Suprapubic skin (tissue), 4 donors: ENCODE measurements at regions not wholly inside any gene's neighbourhood (a gene's known extent, or its start where the extent isn't known, plus 50 kb on each side); places are given as distances from the start of the nearest gene placed in this dataset.

Experiments used
- DNase-seq, 2 donors: peaks; one replicate each; pipeline ENCODE4 v3.0.0-alpha.2; 2019; ENCODE audit warnings: low spot score in 2 of 2
- H3K27ac ChIP-seq: fragments of 200-600 bp; sonication (generic); one replicate; pipeline ENCODE4 v1.5.1; 2019
- H3K27me3 ChIP-seq: fragments of 200-600 bp; sonication (generic); one replicate; pipeline ENCODE4 v1.5.1; 2019
- H3K36me3 ChIP-seq: fragments of 200-600 bp; sonication (generic); one replicate; pipeline ENCODE4 v1.5.1; 2019
- H3K4me1 ChIP-seq: fragments of 200-600 bp; sonication (generic); one replicate; pipeline ENCODE4 v1.5.1; 2019
- H3K4me3 ChIP-seq: fragments of 200-600 bp; sonication (generic); one replicate; pipeline ENCODE4 v1.5.1; 2019; ENCODE audit warnings: mild to moderate bottlenecking
- H3K9me3 ChIP-seq: fragments of 200-600 bp; sonication (generic); one replicate; pipeline ENCODE4 v1.5.1; 2019
- EP300 ChIP-seq: sonication (generic); formaldehyde crosslinking; IDR thresholded peaks from one replicate; pipeline ENCODE4 v1.6.1; 2017; ENCODE audit warnings: antibody characterized with exemption
- POLR2A ChIP-seq, 2 donors: fragments of 450-650 bp; IDR thresholded peaks; one replicate each; pipeline ENCODE4 v1.6.1; 2017; ENCODE audit warnings: antibody characterized with exemption in 2 of 2, mild to moderate bottlenecking in 2 of 2, moderate library complexity in 2 of 2
- POLR2AphosphoS5 ChIP-seq, 3 donors: sonication (generic); formaldehyde crosslinking; IDR thresholded peaks; one replicate each; pipeline ENCODE4 v1.6.1; 2017; ENCODE audit warnings: antibody characterized with exemption in 3 of 3
- WGBS: methylation state at CpG from one replicate; pipeline ENCODE4 v1.1.5; 2018; 5-methylcytosine and 5-hydroxymethylcytosine counted together
- TF ChIP-seq, protein P1 (sequence below), 2 donors: fragments of 200-600 bp in 1 of 2; fragments of 450-650 bp in 1 of 2; sonication (generic) in 1 of 2; IDR thresholded peaks; one replicate each; pipeline ENCODE4 v1.5.1; 2016 to 2019; ENCODE audit warnings: antibody characterized with exemption in 2 of 2, mild to moderate bottlenecking in 1 of 2, moderate library complexity in 1 of 2

- DNase-seq = no peak
- H3K4me3 ChIP-seq = no peak overlapping the region
- no peak overlapping the region for H3K27ac ChIP-seq
- no peaks in the 10 kb centered on the region for H3K4me1 ChIP-seq
- 91% methylated on average over 3 of the region's 3 CpGs for WGBS
- H3K27me3 ChIP-seq = no peaks in the 10 kb centered on the region
- TF ChIP-seq EP300 (no peak), POLR2A (IDR thresholded peaks at IDR 0.05) (no peak)
- TF ChIP-seq, protein P1, sequence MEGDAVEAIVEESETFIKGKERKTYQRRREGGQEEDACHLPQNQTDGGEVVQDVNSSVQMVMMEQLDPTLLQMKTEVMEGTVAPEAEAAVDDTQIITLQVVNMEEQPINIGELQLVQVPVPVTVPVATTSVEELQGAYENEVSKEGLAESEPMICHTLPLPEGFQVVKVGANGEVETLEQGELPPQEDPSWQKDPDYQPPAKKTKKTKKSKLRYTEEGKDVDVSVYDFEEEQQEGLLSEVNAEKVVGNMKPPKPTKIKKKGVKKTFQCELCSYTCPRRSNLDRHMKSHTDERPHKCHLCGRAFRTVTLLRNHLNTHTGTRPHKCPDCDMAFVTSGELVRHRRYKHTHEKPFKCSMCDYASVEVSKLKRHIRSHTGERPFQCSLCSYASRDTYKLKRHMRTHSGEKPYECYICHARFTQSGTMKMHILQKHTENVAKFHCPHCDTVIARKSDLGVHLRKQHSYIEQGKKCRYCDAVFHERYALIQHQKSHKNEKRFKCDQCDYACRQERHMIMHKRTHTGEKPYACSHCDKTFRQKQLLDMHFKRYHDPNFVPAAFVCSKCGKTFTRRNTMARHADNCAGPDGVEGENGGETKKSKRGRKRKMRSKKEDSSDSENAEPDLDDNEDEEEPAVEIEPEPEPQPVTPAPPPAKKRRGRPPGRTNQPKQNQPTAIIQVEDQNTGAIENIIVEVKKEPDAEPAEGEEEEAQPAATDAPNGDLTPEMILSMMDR (IDR thresholded peaks at IDR 0.05) = no peak
- no peaks in the 10 kb centered on the region for H3K36me3 ChIP-seq
- no peaks in the 10 kb centered on the region for H3K9me3 ChIP-seq
These were observed 1129.5 kb upstream of the MAP3K7 start for GRCh38 chr6:91716361-91716760.

DNA sequence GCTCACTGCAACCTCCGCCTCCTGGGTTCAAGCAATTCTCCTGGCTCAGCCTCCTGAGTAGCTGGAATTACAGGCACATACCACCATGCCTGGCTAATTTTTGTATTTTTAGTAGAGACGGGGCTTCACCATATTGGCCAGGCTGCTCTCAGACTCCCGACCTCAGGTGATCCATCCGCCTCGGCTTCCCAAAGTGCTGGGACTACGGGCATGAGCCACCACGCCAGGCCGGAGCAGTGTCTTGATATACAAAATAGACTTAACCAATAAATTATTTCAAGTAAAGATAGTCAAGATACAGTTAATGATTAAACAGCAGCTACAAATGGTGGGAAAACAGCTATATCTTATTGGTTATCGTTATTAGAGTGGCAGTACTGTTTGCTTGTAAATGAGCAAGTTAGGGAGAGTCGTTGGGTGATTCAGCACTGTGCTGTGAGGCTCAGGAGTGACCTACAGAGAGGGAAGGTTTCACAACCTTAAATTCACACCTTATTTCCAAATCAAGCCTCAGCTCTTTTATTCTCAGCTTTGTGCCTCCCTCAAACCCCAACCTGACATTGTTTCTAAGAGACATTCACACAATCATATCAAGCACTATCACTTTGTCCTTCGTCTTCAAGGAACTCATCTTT, 1128.4 kb upstream of the MAP3K7 start:
- H3K27ac ChIP-seq = no peak overlapping the region
- H3K36me3 ChIP-seq = no peaks in the 10 kb centered on the region
- no peaks in the 10 kb centered on the region for H3K4me1 ChIP-seq
- no peak for DNase-seq
- no peak overlapping the region for H3K4me3 ChIP-seq
- WGBS = 90% methylated on average over 11 of the region's 11 CpGs
- TF ChIP-seq, protein P1 (IDR thresholded peaks at IDR 0.05) = no peak
- TF ChIP-seq POLR2AphosphoS5 (IDR thresholded peaks at IDR 0.05) (no peak), EP300 (no peak), POLR2A (IDR thresholded peaks at IDR 0.05) (no peak)
- no peaks in the 10 kb centered on the region for H3K9me3 ChIP-seq
- no peaks in the 10 kb centered on the region for H3K27me3 ChIP-seq

DNA sequence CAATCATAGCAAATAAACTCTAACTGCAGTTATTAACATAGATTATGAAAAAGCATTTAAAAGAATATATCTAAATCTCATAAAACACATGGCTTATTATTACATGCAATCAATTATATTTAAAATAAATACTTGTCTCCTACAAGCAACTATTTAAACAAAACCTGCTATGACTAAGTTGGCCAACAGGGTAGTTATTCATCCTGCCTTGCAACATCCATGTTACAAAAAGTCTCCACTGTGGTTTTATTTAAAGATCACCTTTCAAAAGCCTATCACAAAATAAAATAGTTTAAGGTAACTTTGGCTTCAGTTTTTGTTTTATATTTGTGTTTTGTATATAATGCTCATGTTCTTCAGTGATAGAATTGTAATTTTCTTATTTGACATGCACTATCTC, 1127.0 kb upstream of the MAP3K7 start:
- no peaks in the 10 kb centered on the region for H3K9me3 ChIP-seq
- H3K27me3 ChIP-seq = no peaks in the 10 kb centered on the region
- H3K27ac ChIP-seq = no peak overlapping the region
- no peaks in the 10 kb centered on the region for H3K36me3 ChIP-seq
- no peak overlapping the region for H3K4me3 ChIP-seq
- H3K4me1 ChIP-seq = no peaks in the 10 kb centered on the region
- TF ChIP-seq POLR2A (IDR thresholded peaks at IDR 0.05) (no peak), POLR2AphosphoS5 (IDR thresholded peaks at IDR 0.05) (no peak), EP300 (no peak)
- TF ChIP-seq, protein P1 (IDR thresholded peaks at IDR 0.05) = no peak
- no peak for DNase-seq

- Histone ChIP-seq H3K9me3 (no peaks in the 10 kb centered on the region), H3K4me1 (no peaks in the 10 kb centered on the region), H3K4me3 (no peak overlapping the region), H3K27ac (no peak overlapping the region), H3K36me3 (no peaks in the 10 kb centered on the region), H3K27me3 (no peaks in the 10 kb centered on the region)
- no peak for TF ChIP-seq POLR2A (IDR thresholded peaks at IDR 0.05)
- TF ChIP-seq, protein P1 (IDR thresholded peaks at IDR 0.05) = no peak
- 78% methylated on average over 2 of the region's 2 CpGs for WGBS
- no peak for DNase-seq
These were observed 1124.6 kb upstream of the MAP3K7 start for GRCh38 chr6:91711518-91711917.

DNA sequence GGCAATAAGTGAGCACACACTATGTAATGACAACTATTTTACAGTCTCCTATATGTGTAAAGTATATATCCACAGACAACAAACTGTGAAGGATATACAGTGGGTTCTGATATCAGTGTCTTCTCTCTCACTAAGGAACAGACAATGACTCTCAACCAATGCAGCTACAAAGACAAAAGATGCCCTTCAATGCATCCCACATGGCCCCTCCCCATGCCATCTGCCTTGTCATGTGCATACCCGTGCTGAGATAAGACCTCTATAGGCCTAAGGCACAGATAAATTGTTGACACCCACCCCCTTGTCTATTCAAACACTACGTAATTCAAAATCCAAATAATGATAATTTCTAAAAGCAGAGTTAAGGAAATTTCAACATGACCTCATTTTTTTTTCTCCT, 1123.5 kb upstream of the MAP3K7 start:
- Histone ChIP-seq H3K4me3 (no peak overlapping the region), H3K27me3 (no peaks in the 10 kb centered on the region), H3K9me3 (no peaks in the 10 kb centered on the region), H3K27ac (no peak overlapping the region), H3K36me3 (no peaks in the 10 kb centered on the region), H3K4me1 (no peaks in the 10 kb centered on the region)
- TF ChIP-seq, protein P1 (IDR thresholded peaks at IDR 0.05) = no peak
- TF ChIP-seq POLR2A (IDR thresholded peaks at IDR 0.05) (no peak), POLR2AphosphoS5 (IDR thresholded peaks at IDR 0.05) (no peak), EP300 (no peak)
- WGBS = 74% methylated on average over 2 of the region's 2 CpGs
- no peak for DNase-seq
